ENCODE measurements at regions not wholly inside any gene's neighbourhood (a gene's known extent, or its start where the extent isn't known, plus 50 kb on each side); places are given as distances from the start of the nearest gene placed in this dataset.

GRCh38 chr1:215003686-215004085, 78.9 kb upstream of the KCNK2 start:
- no peak for TF ChIP-seq REST (IDR thresholded peaks at IDR 0.05; ENCODE audit: low read depth)
- TF ChIP-seq RAD21 (IDR thresholded peaks at IDR 0.05; ENCODE audit: low read depth), result no peak
- TF ChIP-seq, protein P1, sequence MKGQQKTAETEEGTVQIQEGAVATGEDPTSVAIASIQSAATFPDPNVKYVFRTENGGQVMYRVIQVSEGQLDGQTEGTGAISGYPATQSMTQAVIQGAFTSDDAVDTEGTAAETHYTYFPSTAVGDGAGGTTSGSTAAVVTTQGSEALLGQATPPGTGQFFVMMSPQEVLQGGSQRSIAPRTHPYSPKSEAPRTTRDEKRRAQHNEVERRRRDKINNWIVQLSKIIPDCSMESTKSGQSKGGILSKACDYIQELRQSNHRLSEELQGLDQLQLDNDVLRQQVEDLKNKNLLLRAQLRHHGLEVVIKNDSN (IDR thresholded peaks at IDR 0.05), result no peak
- no peak for TF ChIP-seq CEBPB (IDR thresholded peaks at IDR 0.05)
- TF ChIP-seq, protein P2, sequence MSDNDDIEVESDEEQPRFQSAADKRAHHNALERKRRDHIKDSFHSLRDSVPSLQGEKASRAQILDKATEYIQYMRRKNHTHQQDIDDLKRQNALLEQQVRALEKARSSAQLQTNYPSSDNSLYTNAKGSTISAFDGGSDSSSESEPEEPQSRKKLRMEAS (IDR thresholded peaks at IDR 0.05), result no peak
- TF ChIP-seq TEAD4 (IDR thresholded peaks at IDR 0.05), result no peak
- TF ChIP-seq TCF12 (IDR thresholded peaks at IDR 0.05; ENCODE audit: low read depth), result no peak
- TF ChIP-seq YY1 (IDR thresholded peaks at IDR 0.05; ENCODE audit: low read depth), result no peak

Measured in Ishikawa (cell line).